ENCODE measurements at regions not wholly inside any gene's neighbourhood (a gene's known extent, or its start where the extent isn't known, plus 50 kb on each side); places are given as distances from the start of the nearest gene placed in this dataset.

GRCh38 chrX:11952176-11952720, 186.0 kb upstream of the FRMPD4 start:
- no peak for DNase-seq (ENCODE audit: low spot score)

- DNase-seq (ENCODE audit: low spot score): no peak
Measured at GRCh38 chrX:11953615-11954014, 184.7 kb upstream of the FRMPD4 start.

GRCh38 chrX:11954176-11954575, 184.1 kb upstream of the FRMPD4 start:
- no peak for DNase-seq (ENCODE audit: low spot score)

GRCh38 chrX:11960031-11960430, 178.2 kb upstream of the FRMPD4 start:
- no peak for DNase-seq (ENCODE audit: low spot score)

- DNase-seq (ENCODE audit: low spot score): no peak
Measured at GRCh38 chrX:11965436-11965835, 172.8 kb upstream of the FRMPD4 start.

- DNase-seq (ENCODE audit: low spot score): no peak
Measured at GRCh38 chrX:11967986-11968869, 170.0 kb upstream of the FRMPD4 start.

- no peak for DNase-seq (ENCODE audit: low spot score)
Measured at GRCh38 chrX:11968991-11969390, 169.3 kb upstream of the FRMPD4 start.

GRCh38 chrX:11970578-11971359, 167.5 kb upstream of the FRMPD4 start:
- no peak for DNase-seq (ENCODE audit: low spot score)

- DNase-seq (ENCODE audit: low spot score): no peak
Measured at GRCh38 chrX:11976663-11977062, 161.6 kb upstream of the FRMPD4 start.

- no peak for DNase-seq (ENCODE audit: low spot score)
Measured at GRCh38 chrX:11992271-11992670, 146.0 kb upstream of the FRMPD4 start.

GRCh38 chrX:11995146-11995545, 143.1 kb upstream of the FRMPD4 start:
- no peak for DNase-seq (ENCODE audit: low spot score)

- DNase-seq (ENCODE audit: low spot score): no peak
Measured at GRCh38 chrX:11996810-11997209, 141.5 kb upstream of the FRMPD4 start.

- DNase-seq (ENCODE audit: low spot score): no peak
Measured at GRCh38 chrX:11998944-11999343, 139.3 kb upstream of the FRMPD4 start.

GRCh38 chrX:12002876-12003275, 135.4 kb upstream of the FRMPD4 start:
- no peak for DNase-seq (ENCODE audit: low spot score)

GRCh38 chrX:12007881-12008280, 130.4 kb upstream of the FRMPD4 start:
- DNase-seq (ENCODE audit: low spot score): peak; percentile 75

- no peak for DNase-seq (ENCODE audit: low spot score)
Measured at GRCh38 chrX:12010436-12010835, 127.8 kb upstream of the FRMPD4 start.

- peak; percentile 37 for DNase-seq (ENCODE audit: low spot score)
Measured at GRCh38 chrX:12011075-12011474, 127.2 kb upstream of the FRMPD4 start.

GRCh38 chrX:12013211-12013618, 125.1 kb upstream of the FRMPD4 start:
- peak; percentile 64 for DNase-seq (ENCODE audit: low spot score)

GRCh38 chrX:12021698-12022097, 116.6 kb upstream of the FRMPD4 start:
- no peak for DNase-seq (ENCODE audit: low spot score)

- no peak for DNase-seq (ENCODE audit: low spot score)
Measured at GRCh38 chrX:12026481-12026880, 111.8 kb upstream of the FRMPD4 start.

GRCh38 chrX:12032082-12032481, 106.2 kb upstream of the FRMPD4 start:
- DNase-seq (ENCODE audit: low spot score): no peak

- DNase-seq (ENCODE audit: low spot score): no peak
Measured at GRCh38 chrX:12034741-12035140, 103.5 kb upstream of the FRMPD4 start.

- DNase-seq (ENCODE audit: low spot score): no peak
Measured at GRCh38 chrX:12042615-12043014, 95.7 kb upstream of the FRMPD4 start.

Measured in H4 (cell line).